SJCRH30 (cell line): ENCODE measurements at regions not wholly inside any gene's neighbourhood (a gene's known extent, or its start where the extent isn't known, plus 50 kb on each side); places are given as distances from the start of the nearest gene placed in this dataset.
"Not testable (repeated sequence)": the region's sequence is repeated elsewhere in the genome, so short reads cannot be mapped to it uniquely, and the experiment has no call there.

Source experiments
- DNase-seq, 2 experiments: peaks; one replicate each; pipeline ENCODE4 v3.0.0-alpha.2; 2015 to 2020
- H3K27ac ChIP-seq: fragments of 250-450 bp; sonication (Bioruptor Pico); 2 replicates; pipeline ENCODE4 v1.5.1; 2020; ENCODE audit warnings: mild to moderate bottlenecking, moderate library complexity
- H3K27me3 ChIP-seq: fragments of 250-450 bp; sonication (Bioruptor Pico); 2 replicates; pipeline ENCODE4 v1.5.1; 2020; ENCODE audit warnings: mild to moderate bottlenecking, moderate library complexity
- H3K36me3 ChIP-seq: fragments of 250-450 bp; sonication (Bioruptor Pico); 2 replicates; pipeline ENCODE4 v1.5.1; 2020; ENCODE audit warnings: mild to moderate bottlenecking, moderate library complexity
- H3K4me1 ChIP-seq: fragments of 250-450 bp; sonication (Bioruptor Pico); 2 replicates; pipeline ENCODE4 v1.5.1; 2020; ENCODE audit warnings: mild to moderate bottlenecking, moderate library complexity
- H3K4me3 ChIP-seq: fragments of 250-450 bp; sonication (Bioruptor Pico); 2 replicates; pipeline ENCODE4 v1.5.1; 2020; ENCODE audit warnings: mild to moderate bottlenecking, moderate library complexity
- H3K9me3 ChIP-seq: fragments of 250-450 bp; sonication (Bioruptor Pico); replicated peaks from 2 replicates; pipeline ENCODE4 v1.5.1; 2020; ENCODE audit warnings: mild to moderate bottlenecking, moderate library complexity

GRCh38 chr5:42309865-42310264 lies 113.4 kb upstream of the GHR start:
- H3K36me3 ChIP-seq: no peaks in the 10 kb centered on the region
- DNase-seq: no peak
- no peaks in the 10 kb centered on the region for H3K9me3 ChIP-seq
- H3K27me3 ChIP-seq: peaks cover 3% of the 10 kb centered on the region
- H3K27ac ChIP-seq: no peak overlapping the region
- no peak overlapping the region for H3K4me3 ChIP-seq
- no peaks in the 10 kb centered on the region for H3K4me1 ChIP-seq

GRCh38 chr5:42315214-42315613 lies 108.0 kb upstream of the GHR start:
- Histone ChIP-seq H3K36me3 (no peaks in the 10 kb centered on the region), H3K9me3 (no peaks in the 10 kb centered on the region; the same call in 1 of the 2 replicates), H3K4me1 (no peaks in the 10 kb centered on the region), H3K4me3 (no peak overlapping the region), H3K27me3 (no peaks in the 10 kb centered on the region; the same call in 1 of the 2 replicates), H3K27ac (no peak overlapping the region)
- no peak for DNase-seq

- Histone ChIP-seq H3K27ac (no peak overlapping the region), H3K27me3 (no peaks in the 10 kb centered on the region; the same call in 1 of the 2 replicates), H3K4me1 (no peaks in the 10 kb centered on the region), H3K4me3 (no peak overlapping the region), H3K36me3 (no peaks in the 10 kb centered on the region), H3K9me3 (peaks cover 3% of the 10 kb centered on the region; the same call in 1 of the 2 replicates)
- DNase-seq: no peak
These were observed 105.7 kb upstream of the GHR start for GRCh38 chr5:42317575-42317974.

GRCh38 chr5:42319546-42319945 lies 103.7 kb upstream of the GHR start:
- H3K9me3 ChIP-seq, H3K36me3 ChIP-seq, H3K27me3 ChIP-seq, H3K4me1 ChIP-seq, H3K4me3 ChIP-seq, H3K27ac ChIP-seq: not testable (repeated sequence)
- peak; percentile 1 to 5 for DNase-seq

GRCh38 chr5:42321785-42322184 lies 101.5 kb upstream of the GHR start:
- no peaks in the 10 kb centered on the region for H3K36me3 ChIP-seq
- DNase-seq: no peak
- peaks cover 3% of the 10 kb centered on the region; the same call in 1 of the 2 replicates for H3K9me3 ChIP-seq
- no peaks in the 10 kb centered on the region; the same call in 1 of the 2 replicates for H3K27me3 ChIP-seq
- no peaks in the 10 kb centered on the region for H3K4me1 ChIP-seq
- no peak overlapping the region for H3K27ac ChIP-seq
- no peak overlapping the region for H3K4me3 ChIP-seq

GRCh38 chr5:42337143-42337542 lies 86.1 kb upstream of the GHR start:
- Histone ChIP-seq H3K4me3 (no peak overlapping the region), H3K27ac (no peak overlapping the region), H3K36me3 (no peaks in the 10 kb centered on the region), H3K27me3 (no peaks in the 10 kb centered on the region), H3K9me3 (no peaks in the 10 kb centered on the region), H3K4me1 (no peaks in the 10 kb centered on the region)
- no peak for DNase-seq

GRCh38 chr5:42337607-42338006 lies 85.6 kb upstream of the GHR start:
- Histone ChIP-seq H3K9me3 (no peaks in the 10 kb centered on the region), H3K4me1 (no peaks in the 10 kb centered on the region), H3K27ac (no peak overlapping the region), H3K36me3 (no peaks in the 10 kb centered on the region), H3K27me3 (no peaks in the 10 kb centered on the region), H3K4me3 (no peak overlapping the region)
- DNase-seq: no peak

- Histone ChIP-seq H3K4me3 (no peak overlapping the region), H3K27me3 (no peaks in the 10 kb centered on the region), H3K27ac (no peak overlapping the region), H3K9me3 (no peaks in the 10 kb centered on the region), H3K36me3 (no peaks in the 10 kb centered on the region), H3K4me1 (no peaks in the 10 kb centered on the region)
- no peak for DNase-seq
These were observed 85.1 kb upstream of the GHR start for GRCh38 chr5:42338136-42338535.

- no peak overlapping the region for H3K27ac ChIP-seq
- H3K4me1 ChIP-seq: no peaks in the 10 kb centered on the region
- H3K27me3 ChIP-seq: no peaks in the 10 kb centered on the region; the same call in 1 of the 2 replicates
- H3K4me3 ChIP-seq: no peak overlapping the region
- H3K36me3 ChIP-seq: no peaks in the 10 kb centered on the region
- DNase-seq: no peak
- H3K9me3 ChIP-seq: no peaks in the 10 kb centered on the region
These were observed 74.1 kb upstream of the GHR start for GRCh38 chr5:42349163-42349562.

- H3K27me3 ChIP-seq: no peaks in the 10 kb centered on the region; the same call in 1 of the 2 replicates
- H3K4me3 ChIP-seq: no peak overlapping the region
- no peaks in the 10 kb centered on the region for H3K36me3 ChIP-seq
- no peak for DNase-seq
- H3K4me1 ChIP-seq: no peaks in the 10 kb centered on the region
- no peaks in the 10 kb centered on the region for H3K9me3 ChIP-seq
- H3K27ac ChIP-seq: no peak overlapping the region
These were observed 71.3 kb upstream of the GHR start for GRCh38 chr5:42351956-42352355.

- H3K9me3 ChIP-seq: no peaks in the 10 kb centered on the region; the same call in 1 of the 2 replicates
- DNase-seq: no peak
These were observed 63.2 kb upstream of the GHR start for GRCh38 chr5:42360056-42360455.

GRCh38 chr5:42360616-42361314 lies 62.5 kb upstream of the GHR start:
- peaks cover 4% of the 10 kb centered on the region; the same call in 1 of the 2 replicates for H3K27me3 ChIP-seq
- DNase-seq: no peak
- H3K4me1 ChIP-seq: no peaks in the 10 kb centered on the region
- no peak overlapping the region for H3K4me3 ChIP-seq
- H3K27ac ChIP-seq: no peak overlapping the region
- no peaks in the 10 kb centered on the region; the same call in 1 of the 2 replicates for H3K9me3 ChIP-seq
- no peaks in the 10 kb centered on the region for H3K36me3 ChIP-seq

More at GRCh38 chr5:42360056-42360455, 63.2 kb upstream of the GHR start:
- Histone ChIP-seq H3K27ac (no peak overlapping the region), H3K4me3 (no peak overlapping the region), H3K27me3 (peaks cover 4% of the 10 kb centered on the region; the same call in 1 of the 2 replicates), H3K36me3 (no peaks in the 10 kb centered on the region), H3K4me1 (no peaks in the 10 kb centered on the region)

GRCh38 chr5:42361315-42361688 lies 61.9 kb upstream of the GHR start:
- DNase-seq: no peak
- Histone ChIP-seq H3K4me3 (no peak overlapping the region), H3K9me3 (no peaks in the 10 kb centered on the region; the same call in 1 of the 2 replicates), H3K36me3 (no peaks in the 10 kb centered on the region), H3K27me3 (peaks cover 4% of the 10 kb centered on the region; the same call in 1 of the 2 replicates), H3K27ac (no peak overlapping the region), H3K4me1 (no peaks in the 10 kb centered on the region)

- Histone ChIP-seq H3K9me3 (no peaks in the 10 kb centered on the region; the same call in 1 of the 2 replicates), H3K4me3 (no peak overlapping the region), H3K27ac (no peak overlapping the region), H3K4me1 (no peaks in the 10 kb centered on the region), H3K27me3 (no peaks in the 10 kb centered on the region), H3K36me3 (no peaks in the 10 kb centered on the region)
- DNase-seq: no peak
These were observed 57.2 kb upstream of the GHR start for GRCh38 chr5:42366051-42366450.
